HFF-Myc (cell line): ENCODE measurements at regions not wholly inside any gene's neighbourhood (a gene's known extent, or its start where the extent isn't known, plus 50 kb on each side); places are given as distances from the start of the nearest gene placed in this dataset.

ENCODE experiments used
- DNase-seq: peaks from one replicate; pipeline ENCODE4 v3.0.0-alpha.2; 2011; ENCODE audit warnings: low read depth; ENCODE audit errors: extremely low read depth
- H3K4me3 ChIP-seq: replicated peaks from 2 replicates; pipeline ENCODE4 v1.5.1; 2011; ENCODE audit warnings: low read depth, mild to moderate bottlenecking, control low read depth, low read length
- TF ChIP-seq, protein P1 (sequence below): IDR thresholded peaks from 2 replicates; pipeline ENCODE4 v1.5.1; 2012; ENCODE audit warnings: mild to moderate bottlenecking, low read depth, low read length, control low read depth; ENCODE audit errors: missing control alignments

DNA sequence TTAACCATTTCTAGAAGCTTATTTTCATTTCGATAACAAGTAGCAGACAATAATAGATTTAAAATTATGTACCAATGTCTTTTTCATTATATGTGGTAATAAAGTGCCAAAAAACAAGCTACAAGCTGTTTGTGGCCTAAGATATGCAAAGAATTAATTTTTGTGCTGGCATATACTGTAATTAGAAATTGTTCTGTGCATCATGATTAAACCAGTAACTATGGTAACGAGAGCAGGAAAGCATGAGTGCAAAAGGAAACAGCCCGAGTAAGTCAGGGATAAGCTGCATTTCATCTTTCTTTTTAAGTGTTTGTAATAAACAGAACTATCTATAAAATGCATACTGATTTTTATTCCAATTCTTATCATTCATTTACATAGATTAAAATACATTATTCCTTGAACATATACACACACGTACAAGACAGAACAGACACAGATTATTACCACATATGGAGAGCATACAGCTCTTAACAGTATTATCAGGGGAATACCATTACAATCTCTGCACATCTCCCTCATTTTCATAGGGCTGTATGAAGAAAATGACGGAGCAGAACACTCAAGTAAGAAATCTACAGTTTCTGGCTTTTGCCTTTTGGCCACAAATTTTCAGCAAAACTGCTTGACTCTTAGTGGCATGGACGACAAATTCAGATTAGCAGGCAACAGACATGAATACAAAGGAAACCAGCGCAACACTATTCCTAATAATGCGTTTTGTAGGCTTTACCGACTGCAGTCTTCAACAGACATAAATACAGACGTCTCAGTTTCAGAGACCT lies 121.3 kb upstream of the WDR17 start:
- H3K4me3 ChIP-seq: no peak overlapping the region
- DNase-seq: no peak
- TF ChIP-seq, protein P1, sequence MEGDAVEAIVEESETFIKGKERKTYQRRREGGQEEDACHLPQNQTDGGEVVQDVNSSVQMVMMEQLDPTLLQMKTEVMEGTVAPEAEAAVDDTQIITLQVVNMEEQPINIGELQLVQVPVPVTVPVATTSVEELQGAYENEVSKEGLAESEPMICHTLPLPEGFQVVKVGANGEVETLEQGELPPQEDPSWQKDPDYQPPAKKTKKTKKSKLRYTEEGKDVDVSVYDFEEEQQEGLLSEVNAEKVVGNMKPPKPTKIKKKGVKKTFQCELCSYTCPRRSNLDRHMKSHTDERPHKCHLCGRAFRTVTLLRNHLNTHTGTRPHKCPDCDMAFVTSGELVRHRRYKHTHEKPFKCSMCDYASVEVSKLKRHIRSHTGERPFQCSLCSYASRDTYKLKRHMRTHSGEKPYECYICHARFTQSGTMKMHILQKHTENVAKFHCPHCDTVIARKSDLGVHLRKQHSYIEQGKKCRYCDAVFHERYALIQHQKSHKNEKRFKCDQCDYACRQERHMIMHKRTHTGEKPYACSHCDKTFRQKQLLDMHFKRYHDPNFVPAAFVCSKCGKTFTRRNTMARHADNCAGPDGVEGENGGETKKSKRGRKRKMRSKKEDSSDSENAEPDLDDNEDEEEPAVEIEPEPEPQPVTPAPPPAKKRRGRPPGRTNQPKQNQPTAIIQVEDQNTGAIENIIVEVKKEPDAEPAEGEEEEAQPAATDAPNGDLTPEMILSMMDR: no peak

- no peak overlapping the region for H3K4me3 ChIP-seq
- TF ChIP-seq, protein P1: no peak
- no peak for DNase-seq
These were observed 119.0 kb upstream of the WDR17 start for GRCh38 chr4:175946472-175947116.

- no peak for DNase-seq
- TF ChIP-seq, protein P1: peak; percentile 43
- no peak overlapping the region for H3K4me3 ChIP-seq
These were observed 118.4 kb upstream of the WDR17 start for GRCh38 chr4:175947117-175947722.

GRCh38 chr4:175951794-175952193 lies 113.8 kb upstream of the WDR17 start:
- TF ChIP-seq, protein P1: no peak
- no peak for DNase-seq
- H3K4me3 ChIP-seq: no peak overlapping the region

GRCh38 chr4:175953116-175953515 lies 112.5 kb upstream of the WDR17 start:
- DNase-seq: no peak
- no peak overlapping the region for H3K4me3 ChIP-seq
- TF ChIP-seq, protein P1: no peak

- DNase-seq: no peak
- TF ChIP-seq, protein P1: peak; percentile 17
- H3K4me3 ChIP-seq: no peak overlapping the region
These were observed 111.6 kb upstream of the WDR17 start for GRCh38 chr4:175953960-175954521.
